DMS153 treated with DMSO at 0.1 percent for 48 hours (cell line): ENCODE measurements at regions not wholly inside any gene's neighbourhood (a gene's known extent, or its start where the extent isn't known, plus 50 kb on each side); places are given as distances from the start of the nearest gene placed in this dataset.

Experiments
- DNase-seq: peaks from one replicate; lab custom pipeline; 2025; ENCODE audit not compliant: unreplicated experiment; lab: John Stamatoyannopoulos, UW

DNA sequence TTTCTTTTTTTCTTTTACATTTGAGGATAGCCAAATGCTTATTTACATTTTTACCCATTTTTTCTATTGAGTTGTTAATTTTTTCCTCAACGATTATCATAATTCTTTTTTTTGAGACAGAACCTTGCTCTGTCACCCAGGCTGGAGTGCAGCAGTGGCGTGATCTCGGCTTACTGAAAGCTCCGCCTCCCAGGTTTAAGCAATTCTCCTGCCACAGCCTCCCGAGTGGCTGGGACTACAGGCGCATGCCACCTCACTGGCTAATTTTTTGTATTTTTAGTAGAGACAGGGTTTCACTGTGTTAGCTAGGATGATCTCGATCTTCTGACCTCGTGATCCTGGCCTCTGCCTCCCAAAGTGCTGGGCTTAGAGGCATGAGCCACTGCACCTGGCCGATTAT is 208.7 kb downstream of the LIG4 start:
- DNase-seq = no peak

DNA sequence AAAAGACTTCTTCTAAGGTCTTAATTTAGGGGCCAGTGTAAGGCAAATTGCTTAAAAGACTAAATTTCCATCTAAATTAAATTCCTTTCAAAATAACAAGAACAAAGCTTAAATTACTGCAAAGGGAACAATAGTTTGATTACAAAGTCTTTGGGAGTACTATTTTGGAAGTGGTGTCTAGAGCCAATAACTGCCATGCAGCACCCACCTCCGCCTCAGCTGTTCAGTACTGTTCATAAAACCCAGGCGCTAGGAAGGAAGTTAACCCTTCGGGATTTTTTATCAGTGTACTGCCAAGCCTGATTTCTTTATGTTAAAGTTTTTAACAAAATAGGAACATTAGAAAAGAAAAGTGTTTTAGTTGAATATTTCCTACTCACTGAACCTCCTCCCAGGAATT is 210.1 kb downstream of the LIG4 start:
- no peak for DNase-seq

DNA sequence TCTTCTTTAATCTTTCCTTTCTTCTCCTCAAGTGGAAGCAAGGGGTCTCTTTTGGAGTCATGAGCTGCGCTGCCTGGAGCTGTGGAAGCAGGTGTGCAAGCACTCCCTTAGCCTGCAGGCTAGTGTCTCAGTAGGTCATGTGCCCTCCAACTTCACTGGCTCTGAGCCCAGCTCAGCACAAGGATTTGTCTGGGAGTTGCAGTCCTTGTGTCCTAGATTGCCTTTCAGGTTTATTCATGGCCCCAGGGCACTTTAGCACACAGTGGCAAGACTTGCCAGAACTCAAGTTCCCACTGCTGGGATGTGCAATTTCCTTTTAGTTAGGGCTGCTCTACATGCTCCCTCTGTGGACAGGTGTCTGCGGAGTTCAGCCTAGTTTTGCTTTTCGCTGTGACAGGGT is 211.7 kb downstream of the LIG4 start:
- no peak for DNase-seq

DNA sequence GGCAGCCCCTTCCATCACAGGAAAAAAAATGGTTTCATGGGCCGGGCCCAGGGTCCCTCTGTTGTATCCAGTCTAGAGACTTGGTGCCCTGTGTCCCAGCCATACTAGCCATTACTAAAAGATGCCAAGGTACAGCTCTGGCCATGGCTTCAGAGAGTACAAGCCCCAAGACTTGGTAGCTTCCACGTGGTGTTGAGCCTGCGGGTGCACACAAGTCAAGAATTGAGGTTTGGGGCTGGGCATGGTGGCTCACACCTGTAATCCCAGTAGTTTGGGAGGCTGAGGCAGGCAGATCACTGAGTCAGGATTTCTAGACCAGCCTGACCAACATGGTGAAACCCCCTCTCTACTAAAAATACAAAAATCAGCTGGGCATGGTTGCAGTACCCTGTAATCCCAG is 214.3 kb downstream of the LIG4 start:
- DNase-seq = no peak

DNA sequence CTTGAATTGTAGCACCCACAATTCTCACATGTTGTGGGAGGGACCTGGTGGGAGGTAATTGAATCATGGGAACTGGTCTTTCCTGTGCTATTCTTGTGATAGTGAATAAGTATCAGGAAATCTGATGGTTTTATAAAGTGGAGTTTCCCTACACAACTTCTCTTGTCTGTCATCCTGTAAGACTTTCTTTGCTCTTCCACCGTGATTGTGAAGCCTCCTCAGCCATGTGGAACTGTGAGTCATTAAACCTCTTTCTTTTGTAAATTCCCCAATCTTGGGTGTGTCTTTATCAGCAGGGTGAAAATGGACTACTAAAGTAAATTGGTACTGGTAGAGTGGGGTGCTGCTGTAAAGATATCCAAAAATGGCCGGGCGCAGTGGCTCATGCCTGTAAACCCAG is 215.6 kb downstream of the LIG4 start:
- no peak for DNase-seq

DNA sequence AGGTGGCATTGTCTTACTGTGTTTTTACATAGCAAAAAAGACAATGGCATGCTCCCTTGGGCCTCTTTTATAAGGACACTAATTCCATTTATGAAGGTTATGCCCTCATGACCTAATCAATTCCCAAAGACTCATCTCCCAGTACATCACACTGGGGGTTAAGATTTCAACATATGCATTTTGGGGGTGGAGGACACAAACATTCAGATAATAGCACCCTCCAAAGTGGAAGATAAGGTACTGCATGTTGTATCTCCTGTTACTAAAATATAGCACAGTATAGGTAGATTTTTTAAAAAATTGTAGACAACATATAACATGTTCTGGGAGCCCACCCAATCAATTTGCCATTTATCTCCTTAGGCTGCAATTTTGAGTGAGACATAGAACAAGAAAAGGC is 221.2 kb downstream of the LIG4 start:
- no peak for DNase-seq

DNA sequence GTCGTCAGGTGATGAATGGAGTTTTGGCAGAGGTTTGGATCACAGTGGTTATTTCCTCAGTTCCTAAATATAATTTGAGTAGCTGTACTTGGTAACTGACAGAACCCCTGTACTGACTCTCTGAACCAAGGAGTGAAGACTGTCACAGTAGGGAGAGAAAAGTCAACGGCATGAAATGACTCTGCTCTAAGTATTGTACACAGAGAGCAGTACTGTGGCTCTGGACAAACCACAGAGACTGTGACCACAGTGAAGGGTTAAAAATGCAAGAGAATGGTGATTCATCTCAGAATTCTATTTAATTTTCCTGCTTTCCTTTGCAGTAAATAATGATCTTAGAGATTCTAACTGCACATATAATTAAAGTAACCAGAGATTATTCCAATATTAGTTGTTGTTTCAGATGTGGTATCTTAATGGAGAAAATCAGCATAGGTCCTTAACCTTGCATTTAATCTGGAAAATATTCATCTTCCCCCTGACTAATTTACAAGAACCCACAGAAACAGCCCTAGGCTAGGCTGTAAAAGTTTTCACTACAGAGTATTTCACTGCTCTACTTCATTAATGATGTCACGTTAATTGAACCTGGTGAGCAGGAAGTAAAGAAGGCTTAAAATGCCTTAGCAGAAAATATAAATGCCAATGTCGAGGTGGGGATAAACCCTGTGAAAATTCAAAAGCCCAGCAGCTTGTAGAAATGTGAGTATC is 221.9 kb downstream of the LIG4 start:
- DNase-seq = no peak

DNA sequence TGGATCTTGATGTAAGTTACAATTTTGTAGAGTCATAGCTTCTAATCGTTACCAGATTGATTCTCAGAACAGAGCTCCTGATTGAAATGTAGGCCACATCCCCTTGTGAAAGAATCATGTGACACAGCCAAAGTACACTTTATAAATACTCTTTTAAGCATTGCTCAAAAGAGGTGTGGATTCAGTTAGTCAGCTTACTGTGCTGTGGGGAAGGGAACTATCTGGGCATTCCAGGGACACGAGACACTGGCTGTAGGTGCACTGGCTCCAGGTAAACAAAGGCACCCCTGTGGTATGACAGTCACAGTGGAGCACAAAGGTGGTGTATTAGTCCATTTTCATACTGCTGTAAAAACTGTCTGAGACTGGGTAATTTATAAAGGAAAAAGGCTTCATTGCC is 222.8 kb downstream of the LIG4 start:
- DNase-seq = no peak

DNA sequence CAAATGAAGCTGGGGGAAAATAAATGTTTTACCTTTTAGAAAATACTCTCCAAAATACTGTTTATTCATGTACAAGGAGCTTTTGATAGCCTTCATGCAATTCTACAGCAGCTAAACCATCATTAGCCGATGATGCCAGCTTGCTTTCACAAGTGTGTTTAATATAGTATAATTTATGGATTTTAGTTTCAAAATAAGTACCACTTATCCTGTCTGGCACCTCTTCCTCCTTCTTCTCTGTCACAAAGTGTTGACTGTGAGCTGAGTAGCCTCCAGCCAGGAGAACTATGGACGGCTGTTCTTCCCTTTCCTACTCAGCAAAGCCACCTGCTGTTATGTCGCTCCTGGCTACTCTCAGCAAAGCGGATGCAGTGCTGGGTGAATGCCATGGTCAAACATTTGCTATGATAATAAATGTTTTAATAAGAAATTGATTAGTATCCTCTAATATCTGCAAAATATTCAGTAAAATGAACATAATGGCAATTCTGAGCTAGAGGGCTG is 238.2 kb downstream of the LIG4 start:
- peak; percentile 61 for DNase-seq

DNA sequence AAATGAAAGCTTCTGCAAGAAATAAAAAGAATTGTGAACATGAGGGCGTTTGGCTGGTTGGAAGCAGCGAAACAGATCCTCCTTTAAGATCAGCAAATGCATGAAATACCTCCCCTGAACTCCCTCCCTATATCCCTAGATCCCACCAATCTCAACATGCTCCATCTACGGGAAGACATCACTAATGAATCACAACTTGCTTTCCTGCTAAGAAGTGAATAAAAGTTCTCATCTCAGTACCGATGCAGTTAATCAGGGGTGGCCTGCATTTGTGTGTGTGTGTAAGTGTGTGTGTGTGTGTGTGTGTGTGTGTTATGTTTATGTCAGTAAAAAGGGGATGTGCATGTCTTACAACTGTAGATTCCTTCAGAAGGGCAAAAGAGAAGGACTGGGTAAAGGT is 238.7 kb downstream of the LIG4 start:
- no peak for DNase-seq

DNA sequence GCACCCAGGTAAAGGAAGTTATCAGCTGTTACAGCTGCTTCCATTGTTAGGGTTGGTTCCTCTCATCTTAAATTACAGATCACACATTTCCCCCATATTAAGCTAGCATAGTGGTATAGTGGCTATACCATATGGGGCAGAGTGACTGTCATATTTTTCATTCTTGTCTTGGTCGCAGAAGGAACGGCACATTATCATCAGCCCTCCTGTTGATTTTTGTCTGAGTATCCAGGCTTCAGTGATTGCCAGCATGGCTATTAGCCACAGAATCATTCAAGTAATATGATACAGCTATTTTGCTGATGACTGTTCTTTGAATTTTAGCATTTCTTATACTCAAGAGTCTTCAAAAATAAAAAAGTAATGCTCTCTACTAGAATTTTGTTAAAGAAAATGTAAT is 240.9 kb downstream of the LIG4 start:
- no peak for DNase-seq

DNA sequence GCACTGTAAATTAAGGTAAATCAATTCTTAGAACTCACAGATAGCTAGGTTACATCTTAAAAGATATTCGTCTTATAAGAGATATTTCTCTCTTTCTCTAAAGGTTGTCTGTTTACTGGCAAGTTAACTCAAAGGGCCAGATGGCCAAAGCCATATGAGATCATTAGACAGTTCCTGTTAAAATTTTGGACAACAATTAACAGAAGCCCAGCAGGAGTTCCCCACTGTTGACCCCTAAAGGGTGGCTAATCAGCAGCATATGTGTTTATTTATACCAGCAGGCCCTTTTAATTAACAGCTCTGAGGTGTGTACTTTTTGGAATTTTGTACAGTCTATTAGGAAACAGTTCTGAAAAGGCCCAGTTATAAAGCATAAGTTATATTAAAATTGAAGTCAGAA is 245.8 kb downstream of the LIG4 start:
- DNase-seq = no peak

DNA sequence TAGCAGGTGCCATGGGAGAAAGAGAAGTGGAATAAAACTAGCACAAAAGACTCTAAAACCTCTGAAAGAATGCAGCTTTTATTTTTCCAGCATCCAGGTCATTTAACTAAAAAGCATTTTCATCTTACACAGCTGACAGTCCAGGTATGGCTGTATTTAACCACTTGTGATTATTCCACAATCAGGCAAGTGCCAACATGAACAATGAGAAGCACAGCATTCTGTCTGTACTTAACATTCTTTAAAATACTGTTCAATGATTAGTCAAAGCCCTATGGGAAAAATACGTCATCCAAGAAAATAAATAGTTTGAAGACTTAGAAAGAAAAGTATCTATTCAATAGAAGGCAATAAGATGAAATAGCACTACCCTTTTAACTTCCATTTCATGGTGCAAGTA is 246.9 kb downstream of the LIG4 start:
- no peak for DNase-seq

DNA sequence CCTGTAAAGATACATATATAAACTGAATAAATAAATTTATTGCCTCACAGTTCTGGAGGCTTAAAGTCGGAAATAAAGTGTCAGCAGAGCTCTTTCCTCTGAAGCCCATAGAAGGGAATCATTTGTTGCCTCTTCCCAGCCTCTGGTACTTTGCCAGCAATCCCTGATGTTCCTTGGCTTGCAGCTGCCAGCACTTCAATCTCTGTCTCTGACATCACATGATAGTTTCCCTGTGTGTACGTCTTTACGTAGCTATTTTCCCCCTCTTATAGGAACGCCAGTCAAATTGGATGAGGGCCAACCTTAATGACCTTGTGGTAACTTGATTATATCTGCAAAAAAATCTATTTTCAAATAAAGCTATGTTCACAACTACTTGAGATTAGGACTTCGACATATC is 250.9 kb downstream of the LIG4 start:
- peak; percentile 32 for DNase-seq

DNA sequence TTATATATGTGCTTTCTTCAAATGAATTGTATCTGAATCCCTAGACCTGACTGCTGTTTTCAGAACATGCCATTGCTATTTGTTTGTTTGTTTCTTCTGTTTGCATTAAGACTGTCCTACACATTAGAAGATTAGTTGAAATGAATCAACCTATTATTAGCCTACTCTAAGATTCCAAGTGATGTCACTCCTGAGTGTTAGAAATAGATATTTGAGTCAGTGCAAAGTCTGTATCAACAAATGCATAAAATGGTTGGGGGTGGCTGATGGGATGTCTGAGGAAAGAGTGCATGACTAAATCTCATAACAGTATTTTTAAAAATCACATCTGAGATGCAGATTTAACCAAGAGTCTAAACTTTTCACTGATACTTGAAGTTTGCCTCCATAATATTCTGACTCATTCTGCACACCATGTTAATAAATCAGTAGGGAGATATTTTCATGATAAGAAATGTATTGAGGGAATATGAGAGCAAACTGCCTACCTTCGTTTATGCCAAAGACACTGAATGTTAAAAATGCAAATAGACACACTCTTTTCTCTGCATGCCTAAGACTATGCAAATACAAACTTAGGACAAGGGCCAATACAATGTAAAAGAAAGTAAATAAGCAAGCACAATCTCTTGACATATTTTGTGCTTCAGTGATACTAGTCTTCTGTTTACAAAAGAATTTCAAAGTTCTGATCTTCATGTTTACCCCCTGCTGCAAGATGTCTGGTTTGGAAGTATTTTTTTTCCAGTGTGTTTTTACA is 253.3 kb downstream of the LIG4 start:
- no peak for DNase-seq

DNA sequence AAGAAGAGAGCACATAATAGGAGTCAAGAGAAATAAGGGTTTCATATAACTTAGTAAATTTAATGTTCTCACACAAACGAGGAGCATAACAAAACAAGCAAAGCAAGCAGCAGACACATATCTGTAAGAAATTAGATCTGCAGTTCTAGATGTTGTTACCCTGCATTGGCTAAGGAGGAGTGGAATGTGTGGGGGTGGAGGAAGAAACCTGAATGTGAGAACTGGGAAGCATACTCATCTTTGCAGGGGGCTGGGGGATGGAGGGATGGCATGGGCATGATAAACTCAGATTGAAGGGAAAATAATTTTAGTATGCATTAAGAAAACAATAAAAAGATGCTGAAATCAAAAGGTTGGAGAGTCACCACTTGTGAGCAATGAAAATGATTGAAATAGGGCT is 255.0 kb downstream of the LIG4 start:
- DNase-seq = no peak

DNA sequence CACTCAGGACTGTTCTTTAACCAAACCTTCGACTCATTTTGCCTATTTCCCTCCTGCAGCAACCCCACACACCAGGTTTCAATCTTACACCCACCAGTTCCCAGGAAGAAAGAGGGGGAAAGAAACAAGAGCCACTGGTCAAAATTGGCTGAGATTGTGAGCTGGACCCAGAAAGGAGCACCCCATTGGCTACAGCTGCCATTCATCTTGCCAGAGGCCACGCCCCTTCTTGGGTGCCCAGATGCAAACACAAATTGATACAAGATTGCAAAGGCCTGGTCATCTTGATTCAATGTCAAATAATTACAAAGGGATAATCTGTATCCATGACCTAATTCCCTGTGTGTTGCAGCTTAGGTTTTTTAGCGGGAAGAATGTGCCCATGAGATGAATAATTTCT is 258.4 kb downstream of the LIG4 start:
- no peak for DNase-seq

DNA sequence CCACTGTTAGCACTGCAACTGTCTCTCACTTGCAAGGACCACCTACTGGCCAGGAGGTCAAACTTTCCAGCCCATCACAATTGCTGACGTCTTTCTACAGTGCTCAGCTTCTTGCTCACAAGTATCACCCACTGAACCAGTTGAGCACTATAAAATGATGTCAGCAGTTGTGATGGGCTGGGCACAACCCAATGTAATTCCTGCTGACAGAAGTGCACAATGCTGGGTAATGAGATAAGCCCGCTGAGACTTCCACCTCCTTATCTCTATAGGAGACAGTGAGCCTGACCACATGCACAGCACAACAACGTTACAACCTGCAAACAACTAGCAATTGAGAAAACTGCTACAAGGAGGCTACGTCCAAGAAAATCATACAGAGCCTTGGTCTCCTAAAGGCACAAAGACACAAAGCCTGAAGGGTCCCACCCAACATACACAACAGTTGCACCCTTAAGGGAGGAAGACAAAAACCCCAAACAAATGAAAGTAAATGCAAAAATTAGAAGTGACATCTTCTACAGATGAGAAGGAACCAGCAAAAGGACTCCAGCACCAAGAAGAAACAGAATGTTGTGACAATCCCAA is 273.2 kb downstream of the LIG4 start:
- no peak for DNase-seq

DNA sequence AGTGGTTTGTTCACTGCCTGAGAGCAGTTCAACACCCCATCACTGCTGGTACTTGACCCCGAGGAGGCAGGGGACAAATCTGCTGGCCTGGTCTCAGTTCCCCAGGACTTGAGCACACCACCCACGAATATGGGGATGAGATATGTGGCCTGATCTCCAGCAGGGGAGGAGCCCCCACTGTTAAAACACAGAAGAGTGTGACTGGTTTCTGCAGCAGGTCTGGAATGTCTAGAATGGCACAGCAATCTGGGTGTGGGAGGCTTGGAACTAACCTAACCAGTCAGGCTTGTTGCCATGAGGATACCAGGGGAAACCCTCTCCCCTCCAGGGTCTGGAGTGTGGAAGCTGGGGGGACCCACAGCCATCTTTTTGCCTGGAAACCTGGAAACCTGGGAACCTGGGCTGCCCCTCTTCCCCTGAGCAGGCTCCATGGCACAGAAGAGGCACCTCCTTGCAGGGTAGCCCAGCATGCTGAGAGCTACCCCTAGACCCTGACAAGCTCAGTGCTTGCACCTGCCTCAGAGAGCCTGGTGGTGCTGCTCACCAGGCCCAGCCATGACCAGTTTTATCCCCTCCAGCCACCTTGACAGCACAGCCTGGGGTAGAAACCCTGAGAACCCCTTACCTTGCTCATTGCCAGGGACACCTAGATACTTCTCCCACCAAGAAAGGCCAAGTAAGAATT is 273.8 kb downstream of the LIG4 start:
- no peak for DNase-seq

DNA sequence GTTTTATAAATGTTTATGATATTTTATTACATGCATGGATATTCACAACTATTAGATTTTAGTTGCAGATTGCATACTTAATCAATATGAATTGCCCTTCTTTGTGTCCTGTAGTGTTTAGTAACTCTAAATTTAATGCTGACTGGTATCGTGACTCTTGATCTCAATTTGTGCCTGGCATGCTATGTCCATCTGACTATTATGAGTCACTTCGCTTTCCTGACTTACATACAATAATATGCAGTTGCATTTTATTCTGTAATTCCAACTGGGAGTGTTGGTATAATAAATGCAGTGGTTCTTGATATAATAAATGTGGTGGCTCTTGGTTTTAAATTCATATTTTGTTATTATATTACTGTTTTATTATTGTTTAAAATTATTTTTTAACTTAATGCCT is 277.5 kb downstream of the LIG4 start:
- no peak for DNase-seq

DNA sequence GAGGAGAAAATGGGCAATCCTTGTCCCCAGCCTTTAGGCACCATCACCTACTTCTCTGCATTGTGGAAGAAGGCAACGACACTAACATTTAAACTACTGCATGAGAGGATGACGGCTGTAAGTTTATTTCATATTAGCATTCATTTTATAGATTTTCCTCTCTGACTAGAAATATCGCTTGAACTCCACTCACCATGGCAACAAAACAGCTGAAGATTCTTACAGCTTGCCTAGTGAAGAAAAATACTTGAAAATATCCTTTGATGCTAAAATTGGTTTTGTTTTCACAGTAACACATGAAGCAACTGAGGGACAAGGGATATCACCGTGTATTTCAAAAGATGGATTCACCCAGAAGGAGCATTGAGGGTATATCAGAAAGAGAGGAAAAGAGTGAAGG is 284.3 kb downstream of the LIG4 start:
- DNase-seq = no peak

DNA sequence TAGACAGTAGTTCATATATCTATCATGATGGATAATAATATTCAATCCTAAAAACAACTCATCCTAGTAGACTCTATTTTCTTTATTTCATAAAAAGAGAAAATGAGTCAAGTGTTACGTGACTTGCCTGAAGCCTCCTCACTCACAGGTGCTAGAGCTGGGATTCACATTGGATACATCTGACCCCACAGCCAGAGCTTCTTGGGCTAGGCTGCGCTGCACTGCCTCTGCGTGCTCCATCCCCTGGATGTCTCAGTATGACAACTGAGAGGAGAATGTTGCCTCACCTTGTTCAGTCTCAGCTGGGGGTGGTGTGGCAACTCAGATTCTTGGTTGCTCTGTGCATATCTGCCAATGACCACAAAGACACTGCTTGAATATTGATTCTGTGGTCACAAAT is 286.6 kb downstream of the LIG4 start:
- no peak for DNase-seq
